H1 (cell line): ENCODE measurements at regions not wholly inside any gene's neighbourhood (a gene's known extent, or its start where the extent isn't known, plus 50 kb on each side); places are given as distances from the start of the nearest gene placed in this dataset.

ENCODE experiments used
- JUND ChIP-seq: IDR thresholded peaks from 2 replicates; pipeline ENCODE4 v1.6.1; 2011; ENCODE audit warnings: mild to moderate bottlenecking, improper control_type of control experiment, low read length
- RAD21 ChIP-seq, 2 experiments: IDR thresholded peaks in 1 of 2; conservative IDR thresholded peaks in 1 of 2; 2 replicates each; pipeline ENCODE4 v1.6.1; 2011; ENCODE audit warnings: low read depth in 2 of 2, low read length in 2 of 2, improper control_type of control experiment in 1 of 2, inconsistent platforms in 1 of 2, mild to moderate bottlenecking in 1 of 2, moderate library complexity in 1 of 2

DNA sequence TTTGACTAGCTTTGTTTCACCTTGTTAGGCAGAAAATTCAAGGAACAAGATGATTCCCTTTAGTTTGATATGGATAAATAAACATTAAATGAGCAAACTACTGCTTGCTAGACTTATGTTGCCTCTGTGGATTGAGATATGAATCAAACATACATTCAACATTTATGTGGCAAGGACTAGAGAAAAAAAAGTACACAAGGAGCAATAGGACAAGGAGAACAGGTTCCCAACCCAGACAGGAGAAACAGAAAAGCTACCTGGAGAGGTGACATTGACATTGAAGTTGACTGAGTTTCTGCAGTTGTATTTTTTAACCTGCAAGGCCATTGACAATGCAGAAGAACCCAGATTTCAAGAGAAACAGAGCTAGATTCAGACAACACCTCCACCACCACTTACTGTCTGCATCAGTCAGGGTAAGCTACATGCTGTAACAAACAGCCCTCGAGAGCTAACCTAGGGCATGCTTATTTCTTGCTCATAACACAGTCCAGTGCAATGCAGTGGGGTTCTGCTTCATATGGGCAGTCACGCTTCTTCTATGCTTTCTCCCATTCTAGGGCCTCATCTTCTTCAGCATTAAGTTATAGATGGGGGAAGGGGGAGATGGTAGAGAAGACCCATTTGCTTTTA is 180.9 kb upstream of the LYZL1 start:
- TF ChIP-seq JUND = no peak
- no peak for TF ChIP-seq RAD21 (IDR thresholded peaks at IDR 0.05 in 1 of 2, conservative IDR thresholded peaks at IDR 0.05 in 1 of 2; ENCODE audit: low read depth in 2 of 2, low read length in 2 of 2)
